Breast epithelium (tissue), 4 donors: ENCODE measurements at regions not wholly inside any gene's neighbourhood (a gene's known extent, or its start where the extent isn't known, plus 50 kb on each side); places are given as distances from the start of the nearest gene placed in this dataset.

Experiments used
- DNase-seq, 2 donors: peaks; one replicate each; pipeline ENCODE4 v3.0.0-alpha.2; 2019; ENCODE audit warnings: low spot score in 2 of 2
- H3K27ac ChIP-seq, 2 donors: fragments of 200-600 bp; sonication (generic) in 1 of 2; one replicate each; pipeline ENCODE4 v1.5.1; 2016 to 2019; ENCODE audit warnings: mild to moderate bottlenecking in 1 of 2
- H3K27me3 ChIP-seq, 2 donors: fragments of 200-600 bp; sonication (generic) in 1 of 2; one replicate each; pipeline versions ENCODE4 v1.5.1 to v1.6.0; 2017 to 2019; ENCODE audit warnings: control low read depth in 1 of 2, mild to moderate bottlenecking in 1 of 2
- H3K36me3 ChIP-seq: fragments of 200-600 bp; one replicate; pipeline ENCODE4 v1.5.1; 2019
- H3K4me1 ChIP-seq, 2 donors: fragments of 200-600 bp; sonication (generic); one replicate each; pipeline ENCODE4 v1.5.1; 2016 to 2019; ENCODE audit warnings: control low read depth in 1 of 2
- H3K4me3 ChIP-seq, 3 donors: fragments of 200-600 bp; sonication (generic); 1 replicate in 2 of 3; 2 replicates in 1 of 3; pipeline ENCODE4 v1.5.1; 2016 to 2019; ENCODE audit warnings: mild to moderate bottlenecking in 3 of 3, moderate library complexity in 2 of 3
- H3K9me3 ChIP-seq, 2 donors: fragments of 200-600 bp; sonication (generic) in 1 of 2; one replicate each; pipeline ENCODE4 v1.5.1; 2016 to 2019; ENCODE audit warnings: control low read depth in 1 of 2
- CTCF ChIP-seq, 3 donors: fragments of 450-650 bp; IDR thresholded peaks; one replicate each; pipeline ENCODE4 v1.5.1; 2016 to 2017; ENCODE audit warnings: antibody characterized with exemption in 3 of 3, mild to moderate bottlenecking in 3 of 3, moderate library complexity in 3 of 3
- POLR2A ChIP-seq: fragments of 450-650 bp; IDR thresholded peaks from one replicate; pipeline ENCODE4 v1.6.1; 2016; ENCODE audit warnings: antibody characterized with exemption, mild to moderate bottlenecking, moderate library complexity
- POLR2AphosphoS5 ChIP-seq, 3 donors: sonication (generic); formaldehyde crosslinking; IDR thresholded peaks; one replicate each; pipeline ENCODE4 v1.6.1; 2017; ENCODE audit warnings: antibody characterized with exemption in 3 of 3
- intact Hi-C: fragments of 100-400 bp; cut with DNase I; formaldehyde crosslinking; loops from one replicate; pipeline ENCODE4 v1.15.1; 2023; ENCODE audit warnings: low total_unique reads

- intact Hi-C loops = no loop called here
- Histone ChIP-seq H3K36me3 (no peaks in the 10 kb centered on the region), H3K27ac (no peak overlapping the region), H3K4me3 (no peak overlapping the region), H3K27me3 (no peaks in the 10 kb centered on the region), H3K4me1 (no peaks in the 10 kb centered on the region), H3K9me3 (no peaks in the 10 kb centered on the region)
- no peak for DNase-seq
- TF ChIP-seq CTCF (IDR thresholded peaks at IDR 0.05) (no peak), POLR2AphosphoS5 (IDR thresholded peaks at IDR 0.05) (no peak), POLR2A (no peak)
These were observed 559.5 kb upstream of the MMS22L start for GRCh38 chr6:97842521-97842920.

GRCh38 chr6:97849390-97849789, 566.4 kb upstream of the MMS22L start:
- Histone ChIP-seq H3K27ac (no peak overlapping the region), H3K27me3 (no peaks in the 10 kb centered on the region), H3K9me3 (no peaks in the 10 kb centered on the region), H3K4me3 (no peak overlapping the region), H3K36me3 (no peaks in the 10 kb centered on the region), H3K4me1 (no peaks in the 10 kb centered on the region)
- TF ChIP-seq CTCF (IDR thresholded peaks at IDR 0.05) = no peak
- no peak for TF ChIP-seq POLR2AphosphoS5 (IDR thresholded peaks at IDR 0.05)
- no peak for TF ChIP-seq POLR2A
- DNase-seq = no peak
- intact Hi-C loops = no loop called here

GRCh38 chr6:97850458-97851212, 567.6 kb upstream of the MMS22L start:
- TF ChIP-seq POLR2AphosphoS5 (IDR thresholded peaks at IDR 0.05) (no peak), CTCF (IDR thresholded peaks at IDR 0.05) (no peak), POLR2A (no peak)
- Histone ChIP-seq H3K9me3 (no peaks in the 10 kb centered on the region), H3K4me3 (no peak overlapping the region), H3K27ac (no peak overlapping the region), H3K27me3 (no peaks in the 10 kb centered on the region), H3K36me3 (no peaks in the 10 kb centered on the region), H3K4me1 (no peaks in the 10 kb centered on the region)
- DNase-seq = no peak
- intact Hi-C loops = loop anchor here (5.0 kb wide), 1 partner anchor 198 kb away; no protein-coding TSS in a partner anchor

- no peaks in the 10 kb centered on the region for H3K36me3 ChIP-seq
- H3K27ac ChIP-seq = no peak overlapping the region
- no peaks in the 10 kb centered on the region for H3K4me1 ChIP-seq
- intact Hi-C loops = no loop called here
- no peak for TF ChIP-seq CTCF (IDR thresholded peaks at IDR 0.05)
- no peak for TF ChIP-seq POLR2AphosphoS5 (IDR thresholded peaks at IDR 0.05)
- TF ChIP-seq POLR2A = no peak
- H3K9me3 ChIP-seq = no peaks in the 10 kb centered on the region
- no peak for DNase-seq
- H3K4me3 ChIP-seq = no peak overlapping the region
- H3K27me3 ChIP-seq = no peaks in the 10 kb centered on the region
These were observed 580.7 kb upstream of the MMS22L start for GRCh38 chr6:97863697-97864096.

GRCh38 chr6:97864366-97864765, 581.4 kb upstream of the MMS22L start:
- intact Hi-C loops = no loop called here
- no peaks in the 10 kb centered on the region for H3K36me3 ChIP-seq
- TF ChIP-seq POLR2AphosphoS5 (IDR thresholded peaks at IDR 0.05) (no peak), POLR2A (no peak), CTCF (IDR thresholded peaks at IDR 0.05) (no peak)
- H3K27ac ChIP-seq = no peak overlapping the region
- no peak overlapping the region for H3K4me3 ChIP-seq
- DNase-seq = no peak
- H3K4me1 ChIP-seq = no peaks in the 10 kb centered on the region
- no peaks in the 10 kb centered on the region for H3K9me3 ChIP-seq
- no peaks in the 10 kb centered on the region for H3K27me3 ChIP-seq
